ENCODE measurements at regions not wholly inside any gene's neighbourhood (a gene's known extent, or its start where the extent isn't known, plus 50 kb on each side); places are given as distances from the start of the nearest gene placed in this dataset.

GRCh38 chr2:238507836-238508235 is 81.1 kb downstream of the ASB1 start:
- H3K4me3 ChIP-seq (replicated peaks; ENCODE audit: low read depth, low read length) = no peak overlapping the region
- no peak for TF ChIP-seq CTCF (IDR thresholded peaks at IDR 0.05; ENCODE audit: low read length, missing control alignments)
- DNase-seq (ENCODE audit: low read depth) = no peak

GRCh38 chr2:238509151-238509835 is 82.6 kb downstream of the ASB1 start:
- TF ChIP-seq CTCF (IDR thresholded peaks at IDR 0.05; ENCODE audit: low read length, missing control alignments) = no peak
- DNase-seq (ENCODE audit: low read depth) = peak; percentile 60
- H3K4me3 ChIP-seq (replicated peaks; ENCODE audit: low read depth, low read length) = no peak overlapping the region

GRCh38 chr2:238509903-238510302 is 83.2 kb downstream of the ASB1 start:
- H3K4me3 ChIP-seq (replicated peaks; ENCODE audit: low read depth, low read length) = no peak overlapping the region
- no peak for DNase-seq (ENCODE audit: low read depth)
- no peak for TF ChIP-seq CTCF (IDR thresholded peaks at IDR 0.05; ENCODE audit: low read length, missing control alignments)

- no peak for DNase-seq (ENCODE audit: low read depth)
- H3K4me3 ChIP-seq (replicated peaks; ENCODE audit: low read depth, low read length) = no peak overlapping the region
- no peak for TF ChIP-seq CTCF (IDR thresholded peaks at IDR 0.05; ENCODE audit: low read length, missing control alignments)
These were observed 84.3 kb downstream of the ASB1 start for GRCh38 chr2:238510911-238511613.

- no peak overlapping the region for H3K4me3 ChIP-seq (replicated peaks; ENCODE audit: low read depth, low read length)
- TF ChIP-seq CTCF (IDR thresholded peaks at IDR 0.05; ENCODE audit: low read length, missing control alignments) = no peak
- DNase-seq (ENCODE audit: low read depth) = no peak
These were observed 84.9 kb downstream of the ASB1 start for GRCh38 chr2:238511614-238511950.

- no peak for DNase-seq (ENCODE audit: low read depth)
- no peak overlapping the region for H3K4me3 ChIP-seq (replicated peaks; ENCODE audit: low read depth, low read length)
- TF ChIP-seq CTCF (IDR thresholded peaks at IDR 0.05; ENCODE audit: low read length, missing control alignments) = no peak
These were observed 85.6 kb downstream of the ASB1 start for GRCh38 chr2:238512247-238512867.
